Thoracic aorta (tissue), 2 donors: ENCODE measurements at regions not wholly inside any gene's neighbourhood (a gene's known extent, or its start where the extent isn't known, plus 50 kb on each side); places are given as distances from the start of the nearest gene placed in this dataset.

Experiments
- ATAC-seq: fragments of 150-250 bp; one replicate; pipeline ENCODE4 v1.8.0; 2017; ENCODE audit warnings: low read depth; ENCODE audit not compliant: insufficient number of reproducible peaks, low FRiP score
- DNase-seq: peaks from one replicate; pipeline ENCODE4 v3.0.0-alpha.2; 2020; ENCODE audit warnings: low spot score
- H3K27ac ChIP-seq, 2 donors: fragments of 200-600 bp; sonication (generic); 1 replicate in 1 of 2; 2 replicates in 1 of 2; pipeline ENCODE4 v1.5.1; 2016; ENCODE audit warnings: mild to moderate bottlenecking in 2 of 2, moderate library complexity in 2 of 2
- H3K27me3 ChIP-seq: fragments of 200-600 bp; sonication (generic); replicated peaks from 2 replicates; pipeline ENCODE4 v1.6.0; 2016; ENCODE audit warnings: mild to moderate bottlenecking; ENCODE audit not compliant: insufficient read depth
- H3K36me3 ChIP-seq: fragments of 200-600 bp; sonication (generic); one replicate; pipeline ENCODE4 v1.5.1; 2016
- H3K4me1 ChIP-seq, 2 donors: fragments of 200-600 bp; sonication (generic); 1 replicate in 1 of 2; 2 replicates in 1 of 2; pipeline versions ENCODE4 v1.5.1 to v1.6.0; 2016; ENCODE audit warnings: low read depth in 2 of 2, mild to moderate bottlenecking in 1 of 2; ENCODE audit not compliant: control insufficient read depth in 1 of 2
- H3K4me3 ChIP-seq: fragments of 200-600 bp; sonication (generic); 2 replicates; pipeline ENCODE4 v1.5.1; 2016; ENCODE audit warnings: mild to moderate bottlenecking
- H3K9me3 ChIP-seq: fragments of 200-600 bp; sonication (generic); 2 replicates; pipeline ENCODE4 v1.5.1; 2016
- CTCF ChIP-seq: fragments of 200-600 bp; sonication (generic); IDR thresholded peaks from one replicate; pipeline ENCODE4 v1.5.1; 2019; ENCODE audit warnings: antibody characterized with exemption

- Histone ChIP-seq H3K4me3 (no peak overlapping the region), H3K27ac (no peak overlapping the region), H3K9me3 (no peaks in the 10 kb centered on the region), H3K36me3 (no peaks in the 10 kb centered on the region), H3K27me3 (no peaks in the 10 kb centered on the region), H3K4me1 (no peaks in the 10 kb centered on the region)
- no peak for TF ChIP-seq CTCF
- DNase-seq, result no peak
- ATAC-seq, result no peak
Observed at GRCh38 chr6:140917911-140918310, 1214.8 kb upstream of the GJE1 start.

DNA sequence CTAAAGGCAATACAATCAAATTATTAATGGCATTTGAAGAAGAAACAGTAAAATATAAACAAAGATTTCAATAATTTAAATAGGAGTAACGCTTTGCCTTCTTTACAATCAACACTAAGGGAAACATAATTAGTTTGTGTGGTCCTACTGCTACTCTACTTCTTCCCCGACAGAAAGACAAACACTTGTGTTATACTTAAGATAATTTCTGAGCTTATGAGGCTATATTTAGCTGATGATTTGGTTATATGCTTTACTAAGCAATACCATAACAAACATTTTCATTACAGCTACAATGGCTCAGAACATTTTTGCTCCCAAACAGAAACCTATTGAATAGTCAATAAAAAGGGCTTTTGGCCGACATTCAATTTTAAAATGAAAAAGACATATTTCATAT, 1217.2 kb upstream of the GJE1 start:
- no peak for ATAC-seq
- no peak for TF ChIP-seq CTCF

DNA sequence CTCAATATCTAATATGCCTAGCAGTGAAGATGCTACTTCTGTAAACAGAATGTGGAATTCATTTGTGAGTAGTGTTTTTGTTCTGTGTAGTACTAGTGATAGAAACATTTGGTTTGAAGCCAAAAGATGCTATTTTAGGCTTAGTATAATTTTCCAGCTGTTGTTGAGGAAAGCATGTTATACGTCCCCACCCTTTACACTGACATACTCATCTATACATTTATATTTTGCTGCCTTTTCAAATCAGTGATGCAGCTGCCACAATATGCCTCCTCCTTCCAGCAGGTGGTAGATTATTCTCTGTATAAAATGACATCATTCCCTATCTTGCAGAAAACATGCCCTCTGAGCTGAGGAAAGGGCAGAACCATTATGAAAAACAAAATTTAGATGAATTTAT, 1217.6 kb upstream of the GJE1 start:
- H3K4me1 ChIP-seq, result no peaks in the 10 kb centered on the region
- H3K36me3 ChIP-seq, result no peaks in the 10 kb centered on the region
- no peak for ATAC-seq
- DNase-seq, result no peak
- H3K27ac ChIP-seq, result no peak overlapping the region
- H3K9me3 ChIP-seq, result no peaks in the 10 kb centered on the region
- no peak overlapping the region for H3K4me3 ChIP-seq
- TF ChIP-seq CTCF, result no peak
- no peaks in the 10 kb centered on the region for H3K27me3 ChIP-seq

More for the DNA sequence above, 1217.2 kb upstream of the GJE1 start:
- H3K36me3 ChIP-seq, result no peaks in the 10 kb centered on the region
- H3K4me3 ChIP-seq, result no peak overlapping the region
- H3K9me3 ChIP-seq, result no peaks in the 10 kb centered on the region
- H3K27ac ChIP-seq, result no peak overlapping the region
- H3K4me1 ChIP-seq, result no peaks in the 10 kb centered on the region
- no peaks in the 10 kb centered on the region for H3K27me3 ChIP-seq
- no peak for DNase-seq

- H3K27ac ChIP-seq, result no peak overlapping the region
- TF ChIP-seq CTCF, result no peak
- H3K36me3 ChIP-seq, result no peaks in the 10 kb centered on the region
- no peak for DNase-seq
- no peak overlapping the region for H3K4me3 ChIP-seq
- H3K9me3 ChIP-seq, result no peaks in the 10 kb centered on the region
- no peak for ATAC-seq
- no peaks in the 10 kb centered on the region for H3K4me1 ChIP-seq
- H3K27me3 ChIP-seq, result no peaks in the 10 kb centered on the region
Observed at GRCh38 chr6:140912686-140913085, 1220.0 kb upstream of the GJE1 start.

- TF ChIP-seq CTCF, result no peak
- ATAC-seq, result no peak
- H3K27ac ChIP-seq, result no peak overlapping the region
Observed at GRCh38 chr6:140909625-140910024, 1223.1 kb upstream of the GJE1 start.

More at GRCh38 chr6:140909625-140910024, 1223.1 kb upstream of the GJE1 start:
- Histone ChIP-seq H3K4me3 (no peak overlapping the region), H3K36me3 (no peaks in the 10 kb centered on the region), H3K4me1 (no peaks in the 10 kb centered on the region), H3K9me3 (no peaks in the 10 kb centered on the region), H3K27me3 (no peaks in the 10 kb centered on the region)
- no peak for DNase-seq
